HEK293 (cell line): ENCODE measurements at regions not wholly inside any gene's neighbourhood (a gene's known extent, or its start where the extent isn't known, plus 50 kb on each side); places are given as distances from the start of the nearest gene placed in this dataset.

Source experiments
- CTCF ChIA-PET: fragments of 350-600 bp; formaldehyde crosslinking; extraction: SDS; loops from one replicate; lab custom pipeline; 2021; ENCODE audit warnings: antibody characterized with exemption; lab: Yijun Ruan, JAX
- POLR2A ChIA-PET: fragments of 300-600 bp; formaldehyde crosslinking; extraction: SDS; loops from one replicate; lab custom pipeline; 2020; ENCODE audit warnings: antibody characterized with exemption, inconsistent platforms; lab: Yijun Ruan, JAX
- H3K27ac ChIP-seq: fragments of 200-500 bp; sonication (Bioruptor generic); 2 replicates; pipeline ENCODE4 v1.5.1; 2014; ENCODE audit warnings: low read depth, low read length, control low read depth, inconsistent platforms; ENCODE audit errors: extremely low read depth
- H3K36me3 ChIP-seq, 2 experiments: fragments of 200-500 bp in 1 of 2; sonication (Bioruptor generic) in 1 of 2; 1 replicate in 1 of 2; 2 replicates in 1 of 2; pipeline ENCODE4 v1.5.1; 2014 to 2017; ENCODE audit warnings: inconsistent platforms in 2 of 2, low read length in 2 of 2; ENCODE audit not compliant: control insufficient read depth in 2 of 2, insufficient read depth in 1 of 2
- H3K4me1 ChIP-seq: fragments of 200-500 bp; sonication (Bioruptor generic); 2 replicates; pipeline ENCODE4 v1.5.1; 2014; ENCODE audit warnings: mild to moderate bottlenecking, low read length, inconsistent platforms; ENCODE audit not compliant: control insufficient read depth, insufficient read depth
- H3K4me3 ChIP-seq: 2 replicates; pipeline ENCODE4 v1.5.1; 2011; ENCODE audit warnings: low read depth, mild to moderate bottlenecking, control low read depth, low read length, moderate library complexity
- H3K9me3 ChIP-seq: fragments of 200-500 bp; sonication (Bioruptor generic); 2 replicates; pipeline ENCODE4 v1.5.1; 2014; ENCODE audit warnings: low read depth, low read length, inconsistent platforms; ENCODE audit not compliant: control insufficient read depth, insufficient read depth
- BCL11A ChIP-seq: fragments of 450-650 bp; formaldehyde crosslinking; IDR thresholded peaks from 2 replicates; pipeline ENCODE4 v1.5.1; 2016; ENCODE audit warnings: low read depth, missing biosample characterization, missing genetic modification characterization
- CTCF ChIP-seq: fragments of 450-650 bp; formaldehyde crosslinking; IDR thresholded peaks from 2 replicates; pipeline ENCODE4 v1.5.1; 2016; ENCODE audit warnings: missing biosample characterization, missing genetic modification characterization
- FEZF1 ChIP-seq: fragments of 450-650 bp; formaldehyde crosslinking; IDR thresholded peaks from 2 replicates; pipeline ENCODE4 v1.5.1; 2016; ENCODE audit warnings: missing biosample characterization, missing genetic modification characterization
- GLIS1 ChIP-seq: fragments of 450-650 bp; formaldehyde crosslinking; IDR thresholded peaks from 2 replicates; pipeline ENCODE4 v1.5.1; 2016; ENCODE audit warnings: missing biosample characterization, missing genetic modification characterization
- OSR2 ChIP-seq: fragments of 450-650 bp; formaldehyde crosslinking; IDR thresholded peaks from 2 replicates; pipeline ENCODE4 v1.5.1; 2016; ENCODE audit warnings: missing biosample characterization, missing genetic modification characterization
- TRIM28 ChIP-seq: IDR thresholded peaks from 2 replicates; pipeline ENCODE4 v1.6.1; 2011; ENCODE audit warnings: low read length, control low read depth, borderline replicate concordance
- YY1 ChIP-seq: fragments of 450-650 bp; formaldehyde crosslinking; IDR thresholded peaks from 2 replicates; pipeline ENCODE4 v1.5.1; 2018; ENCODE audit warnings: missing biosample characterization, missing genetic modification characterization
- ZBTB8A ChIP-seq: fragments of 450-650 bp; formaldehyde crosslinking; IDR thresholded peaks from 2 replicates; pipeline ENCODE4 v1.5.1; 2016; ENCODE audit warnings: missing biosample characterization, missing genetic modification characterization
- ZNF19 ChIP-seq: fragments of 450-650 bp; formaldehyde crosslinking; IDR thresholded peaks from 2 replicates; pipeline ENCODE4; 2016; ENCODE audit warnings: missing biosample characterization, missing genetic modification characterization, low read depth
- ZNF23 ChIP-seq: fragments of 450-650 bp; formaldehyde crosslinking; IDR thresholded peaks from 2 replicates; pipeline ENCODE4 v1.5.1; 2016; ENCODE audit warnings: missing biosample characterization, missing genetic modification characterization, borderline replicate concordance
- ZNF24 ChIP-seq: fragments of 450-650 bp; formaldehyde crosslinking; IDR thresholded peaks from 2 replicates; pipeline ENCODE4 v1.5.1; 2016; ENCODE audit warnings: missing biosample characterization, missing genetic modification characterization
- ZNF248 ChIP-seq: fragments of 450-650 bp; formaldehyde crosslinking; IDR thresholded peaks from 2 replicates; pipeline ENCODE4 v1.5.1; 2017; ENCODE audit warnings: missing biosample characterization, missing genetic modification characterization
- ZNF26 ChIP-seq: fragments of 450-650 bp; formaldehyde crosslinking; IDR thresholded peaks from 2 replicates; pipeline ENCODE4 v1.5.1; 2016; ENCODE audit warnings: missing biosample characterization, missing genetic modification characterization
- ZNF335 ChIP-seq: fragments of 450-650 bp; formaldehyde crosslinking; conservative IDR thresholded peaks from 2 replicates; pipeline ENCODE4 v1.5.1; 2016; ENCODE audit warnings: missing biosample characterization, missing genetic modification characterization
- ZNF560 ChIP-seq: fragments of 450-650 bp; formaldehyde crosslinking; IDR thresholded peaks from 2 replicates; pipeline ENCODE4 v1.5.1; 2017; ENCODE audit warnings: missing biosample characterization, missing genetic modification characterization, borderline replicate concordance
- ZNF585B ChIP-seq: fragments of 450-650 bp; formaldehyde crosslinking; IDR thresholded peaks from 2 replicates; pipeline ENCODE4 v1.5.1; 2016; ENCODE audit warnings: missing biosample characterization, missing genetic modification characterization
- ZNF596 ChIP-seq: fragments of 450-650 bp; IDR thresholded peaks from 2 replicates; pipeline ENCODE4 v1.5.0; 2018; ENCODE audit warnings: missing biosample characterization, mild to moderate bottlenecking, missing genetic modification characterization, moderate library complexity
- ZNF623 ChIP-seq: fragments of 450-650 bp; formaldehyde crosslinking; IDR thresholded peaks from 2 replicates; pipeline ENCODE4 v1.5.1; 2016; ENCODE audit warnings: missing biosample characterization, missing genetic modification characterization
- ZNF660 ChIP-seq: fragments of 450-650 bp; IDR thresholded peaks from 2 replicates; pipeline ENCODE4 v1.5.1; 2018; ENCODE audit warnings: missing biosample characterization, mild to moderate bottlenecking, missing genetic modification characterization
- ZNF843 ChIP-seq: fragments of 450-650 bp; formaldehyde crosslinking; IDR thresholded peaks from 2 replicates; pipeline ENCODE4 v1.5.1; 2016; ENCODE audit warnings: missing biosample characterization, missing genetic modification characterization
- TF ChIP-seq, protein P1 (sequence below): fragments of 450-650 bp; formaldehyde crosslinking; IDR thresholded peaks from 2 replicates; pipeline ENCODE4 v1.5.1; 2017; ENCODE audit warnings: missing biosample characterization, missing genetic modification characterization
- TF ChIP-seq, protein P2 (sequence below): fragments of 450-650 bp; formaldehyde crosslinking; IDR thresholded peaks from 2 replicates; pipeline ENCODE4 v1.5.1; 2016; ENCODE audit warnings: missing biosample characterization, missing genetic modification characterization, low read depth

DNA sequence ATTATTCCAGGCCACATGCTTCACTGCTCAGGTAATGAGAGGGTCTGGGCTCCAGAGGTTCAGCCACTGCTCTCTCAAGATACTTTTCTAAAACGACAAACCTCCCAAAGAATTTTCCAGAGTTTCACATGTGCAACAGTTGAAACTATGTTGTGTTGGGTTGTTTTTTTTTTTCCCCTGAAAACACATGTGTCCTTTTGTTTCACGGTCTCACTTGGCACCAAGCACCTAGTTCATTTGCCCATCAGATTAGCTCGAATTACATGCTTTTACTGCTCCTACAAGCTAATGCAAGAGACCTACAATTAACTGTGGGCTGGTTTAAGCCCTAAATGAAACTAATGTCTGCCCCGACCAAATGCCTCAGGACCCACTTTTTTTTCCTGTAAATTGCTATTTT, 313.3 kb downstream of the FGFR2 start (continued):
- TF ChIP-seq ZNF660 (tag by site-specific recombination), result no peak

DNA sequence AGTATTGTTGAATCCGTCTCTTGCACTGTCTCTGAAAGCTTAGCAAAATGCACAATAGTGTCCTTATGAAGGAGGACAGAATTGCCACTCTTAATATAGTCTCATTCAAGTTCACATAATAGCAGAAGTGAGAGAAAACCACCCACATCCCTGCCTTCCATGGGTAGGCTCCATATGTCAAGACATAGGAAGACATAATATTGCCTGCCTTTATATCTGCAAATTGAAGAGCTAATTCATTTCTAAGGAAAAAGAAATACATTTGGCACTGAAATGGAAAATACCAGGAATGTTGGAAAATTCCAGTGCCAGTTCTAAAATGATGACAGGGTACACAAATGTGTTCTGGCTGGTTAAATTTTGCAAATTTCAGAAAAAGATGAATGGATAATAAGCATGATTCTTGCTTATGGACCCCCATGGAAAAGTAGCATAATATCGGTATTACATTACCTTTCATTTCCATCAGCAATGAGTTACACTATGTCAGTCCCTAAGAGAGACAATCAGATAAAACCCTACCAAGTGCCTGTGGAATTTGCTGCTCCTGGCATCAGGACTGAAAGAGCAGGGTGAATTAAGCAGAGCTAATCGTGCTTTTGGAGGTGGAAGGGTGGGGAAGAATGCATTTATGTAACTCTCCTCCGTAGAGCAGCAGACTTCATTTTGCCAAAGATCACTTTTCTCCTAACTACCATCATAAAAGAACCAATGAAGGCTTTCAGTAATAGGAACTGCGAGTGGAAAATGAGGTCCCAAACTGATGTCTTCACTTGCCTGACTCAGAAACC, 312.6 kb downstream of the FGFR2 start:
- Histone ChIP-seq H3K27ac (no peak overlapping the region; the same call in 1 of the 2 replicates), H3K4me3 (no peak overlapping the region), H3K9me3 (no peaks in the 10 kb centered on the region), H3K4me1 (peaks cover 18% of the 10 kb centered on the region), H3K36me3 (no peaks in the 10 kb centered on the region)
- TF ChIP-seq ZNF335, result 0 out of 2 replicates have a peak, but pooled peaks have one; percentile 12
- no peak for TF ChIP-seq ZNF24
- 0 out of 2 replicates have a peak, but pooled peaks have one; percentile 1 for TF ChIP-seq ZNF843 (tag by site-specific recombination)
- CTCF ChIA-PET, result interaction anchor here (0.5 to 0.7 kb wide), 2 partner anchors 79 to 340 kb away, joined by 3 read pairs; no protein-coding TSS in a partner anchor
- POLR2A ChIA-PET, result no interaction called here

- no peak overlapping the region for H3K27ac ChIP-seq
- ChIA-PET POLR2A (no interaction called here), CTCF (interaction anchor here (0.5 kb wide), 1 partner anchor 1153 kb away, joined by 3 read pairs; no protein-coding TSS in a partner anchor)
- peaks cover 18% of the 10 kb centered on the region for H3K4me1 ChIP-seq
- H3K36me3 ChIP-seq, result no peaks in the 10 kb centered on the region
- H3K4me3 ChIP-seq, result no peak overlapping the region
- no peaks in the 10 kb centered on the region for H3K9me3 ChIP-seq
- 0 out of 2 replicates have a peak, but pooled peaks have one; percentile 9 for TF ChIP-seq TRIM28
- TF ChIP-seq, protein P1, sequence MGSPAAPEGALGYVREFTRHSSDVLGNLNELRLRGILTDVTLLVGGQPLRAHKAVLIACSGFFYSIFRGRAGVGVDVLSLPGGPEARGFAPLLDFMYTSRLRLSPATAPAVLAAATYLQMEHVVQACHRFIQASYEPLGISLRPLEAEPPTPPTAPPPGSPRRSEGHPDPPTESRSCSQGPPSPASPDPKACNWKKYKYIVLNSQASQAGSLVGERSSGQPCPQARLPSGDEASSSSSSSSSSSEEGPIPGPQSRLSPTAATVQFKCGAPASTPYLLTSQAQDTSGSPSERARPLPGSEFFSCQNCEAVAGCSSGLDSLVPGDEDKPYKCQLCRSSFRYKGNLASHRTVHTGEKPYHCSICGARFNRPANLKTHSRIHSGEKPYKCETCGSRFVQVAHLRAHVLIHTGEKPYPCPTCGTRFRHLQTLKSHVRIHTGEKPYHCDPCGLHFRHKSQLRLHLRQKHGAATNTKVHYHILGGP (tag by site-specific recombination), result no peak
- TF ChIP-seq ZNF623 (tag by site-specific recombination), result no peak
- TF ChIP-seq FEZF1 (tag by site-specific recombination), result peak; percentile 57
- TF ChIP-seq GLIS1 (tag by site-specific recombination), result no peak
- 0 out of 2 replicates have a peak, but pooled peaks have one; percentile 36 for TF ChIP-seq ZBTB8A (tag by site-specific recombination)
Observed at GRCh38 chr10:121288011-121288410, 310.2 kb downstream of the FGFR2 start.

DNA sequence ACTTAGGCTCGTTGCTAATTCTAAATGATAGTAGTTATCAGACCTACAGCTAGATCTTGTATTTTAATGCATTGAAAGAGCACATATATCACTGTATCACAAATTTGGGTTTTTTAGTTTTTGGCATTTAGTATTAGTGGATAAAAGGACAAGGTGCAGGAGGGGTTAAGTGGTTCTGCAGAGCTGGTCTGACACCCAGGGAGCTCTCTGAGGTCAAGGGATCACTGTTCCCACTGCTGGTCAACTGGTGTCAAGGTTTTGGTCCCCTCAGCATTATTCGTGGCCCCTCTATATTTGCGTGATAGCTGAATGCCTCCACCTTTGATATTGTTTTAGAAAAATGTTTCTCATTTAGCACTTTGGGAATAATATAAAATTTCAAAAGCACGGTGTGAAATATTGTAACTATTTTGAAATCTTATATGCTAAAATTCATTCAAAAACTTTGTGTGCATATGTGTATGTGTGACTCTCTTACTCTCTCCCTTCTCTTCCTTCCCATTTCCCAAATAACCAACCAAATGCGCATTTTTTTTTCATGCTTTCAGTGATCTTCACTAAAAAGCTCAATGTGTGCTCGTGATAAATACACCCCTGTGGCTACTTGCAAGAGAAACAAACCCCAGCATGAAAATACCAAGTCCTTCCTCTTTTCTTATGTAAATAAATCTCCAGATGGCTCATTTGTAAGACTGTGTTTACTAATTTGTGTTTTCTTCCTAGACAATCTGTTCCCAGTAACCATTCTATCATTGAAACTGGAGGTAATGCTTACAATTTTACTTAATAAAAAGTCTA, 309.2 kb downstream of the FGFR2 start:
- no peaks in the 10 kb centered on the region for H3K36me3 ChIP-seq
- no peak overlapping the region for H3K27ac ChIP-seq
- ChIA-PET POLR2A (no interaction called here), CTCF (interaction anchor here (0.5 to 0.6 kb wide), 2 partner anchors 146 to 533 kb away, joined by 3 read pairs; no protein-coding TSS in a partner anchor)
- peaks cover 18% of the 10 kb centered on the region for H3K4me1 ChIP-seq
- H3K4me3 ChIP-seq, result no peak overlapping the region
- no peaks in the 10 kb centered on the region for H3K9me3 ChIP-seq
- no peak for TF ChIP-seq ZNF843 (tag by site-specific recombination)
- TF ChIP-seq ZNF596 (tag by site-specific recombination), result no peak
- TF ChIP-seq ZNF560, result no peak
- no peak for TF ChIP-seq YY1 (tag by site-specific recombination)
- no peak for TF ChIP-seq ZNF585B (tag by site-specific recombination)
- no peak for TF ChIP-seq ZNF19 (tag by site-specific recombination)
- TF ChIP-seq, protein P2, sequence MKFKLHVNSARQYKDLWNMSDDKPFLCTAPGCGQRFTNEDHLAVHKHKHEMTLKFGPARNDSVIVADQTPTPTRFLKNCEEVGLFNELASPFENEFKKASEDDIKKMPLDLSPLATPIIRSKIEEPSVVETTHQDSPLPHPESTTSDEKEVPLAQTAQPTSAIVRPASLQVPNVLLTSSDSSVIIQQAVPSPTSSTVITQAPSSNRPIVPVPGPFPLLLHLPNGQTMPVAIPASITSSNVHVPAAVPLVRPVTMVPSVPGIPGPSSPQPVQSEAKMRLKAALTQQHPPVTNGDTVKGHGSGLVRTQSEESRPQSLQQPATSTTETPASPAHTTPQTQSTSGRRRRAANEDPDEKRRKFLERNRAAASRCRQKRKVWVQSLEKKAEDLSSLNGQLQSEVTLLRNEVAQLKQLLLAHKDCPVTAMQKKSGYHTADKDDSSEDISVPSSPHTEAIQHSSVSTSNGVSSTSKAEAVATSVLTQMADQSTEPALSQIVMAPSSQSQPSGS, result no peak
- TF ChIP-seq CTCF (tag by site-specific recombination), result no peak
- TF ChIP-seq ZNF248, result no peak
- no peak for TF ChIP-seq BCL11A
- TF ChIP-seq ZNF23 (tag by site-specific recombination), result no peak
- TF ChIP-seq FEZF1 (tag by site-specific recombination), result no peak
- no peak for TF ChIP-seq OSR2 (tag by site-specific recombination)
- no peak for TF ChIP-seq ZNF26
